ENCODE measurements at regions not wholly inside any gene's neighbourhood (a gene's known extent, or its start where the extent isn't known, plus 50 kb on each side); places are given as distances from the start of the nearest gene placed in this dataset.

GRCh38 chr10:83459124-83459523 is 680.2 kb upstream of the GHITM start:
- Histone ChIP-seq H2AK5ac (ENCODE audit: low read depth, low read length) (no peak overlapping the region), H3K4me2 (ENCODE audit: insufficient read depth, low read length, poor library complexity, severe bottlenecking) (no peak overlapping the region), H2AFZ (ENCODE audit: low read length) (no peak overlapping the region), H2BK5ac (ENCODE audit: low read length) (no peak overlapping the region), H3K27ac (replicated peaks; ENCODE audit: low read length) (no peak overlapping the region), H4K91ac (ENCODE audit: low read depth, low read length, poor library complexity) (no peak overlapping the region), H2BK15ac (ENCODE audit: low read length) (no peak overlapping the region), H2BK12ac (ENCODE audit: low read length) (no peak overlapping the region), H3K79me1 (ENCODE audit: low read depth, low read length) (no peaks in the 10 kb centered on the region), H3K4ac (ENCODE audit: low read length) (no peak overlapping the region), H3K36me3 (replicated peaks in 1 of 2; ENCODE audit: control insufficient read depth in 2 of 2, insufficient read depth in 2 of 2, low read length in 2 of 2) (no peaks in the 10 kb centered on the region), H3K9ac (ENCODE audit: low read depth, low read length, poor library complexity) (no peak overlapping the region), H3K9me3 (replicated peaks in 1 of 2; ENCODE audit: control insufficient read depth in 2 of 2, insufficient read depth in 1 of 2, low read depth in 1 of 2, low read length in 2 of 2) (no peaks in the 10 kb centered on the region), H3K23ac (ENCODE audit: low read depth, low read length, poor library complexity) (no peak overlapping the region), H3K18ac (ENCODE audit: low read length) (no peak overlapping the region), H3K4me1 (ENCODE audit: control insufficient read depth in 2 of 2, insufficient read depth in 1 of 2, low read depth in 1 of 2, low read length in 2 of 2) (no peaks in the 10 kb centered on the region), H3K14ac (ENCODE audit: low read length) (no peak overlapping the region), H2BK120ac (ENCODE audit: low read depth, low read length) (no peak overlapping the region), H3K27me3 (ENCODE audit: control insufficient read depth in 3 of 3, insufficient read depth in 3 of 3, low read depth in 1 of 3, low read length in 3 of 3) (no peaks in the 10 kb centered on the region), H4K8ac (ENCODE audit: low read depth, low read length) (no peak overlapping the region), H3K4me3 (ENCODE audit: low read length in 2 of 2) (no peak overlapping the region)
- no peak for DNase-seq (ENCODE audit: low spot score)
- no CpG with 5 or more reads among the region's 7 CpGs for WGBS, 2 donors (ENCODE audit: extremely low coverage in 2 of 2, insufficient read length in 2 of 2, insufficient replicate concordance in 1 of 2)

- Histone ChIP-seq H4K91ac (ENCODE audit: low read depth, low read length, poor library complexity) (no peak overlapping the region), H3K23ac (ENCODE audit: low read depth, low read length, poor library complexity) (no peak overlapping the region), H3K4ac (ENCODE audit: low read length) (no peak overlapping the region), H3K14ac (ENCODE audit: low read length) (no peak overlapping the region), H3K4me1 (ENCODE audit: control insufficient read depth in 2 of 2, insufficient read depth in 1 of 2, low read depth in 1 of 2, low read length in 2 of 2) (no peaks in the 10 kb centered on the region), H3K18ac (ENCODE audit: low read length) (no peak overlapping the region), H3K9me3 (replicated peaks in 1 of 2; ENCODE audit: control insufficient read depth in 2 of 2, insufficient read depth in 1 of 2, low read depth in 1 of 2, low read length in 2 of 2) (no peaks in the 10 kb centered on the region), H2BK12ac (ENCODE audit: low read length) (no peak overlapping the region), H3K27ac (replicated peaks; ENCODE audit: low read length) (no peak overlapping the region), H3K9ac (ENCODE audit: low read depth, low read length, poor library complexity) (no peak overlapping the region), H3K79me1 (ENCODE audit: low read depth, low read length) (no peaks in the 10 kb centered on the region), H2AK5ac (ENCODE audit: low read depth, low read length) (no peak overlapping the region), H3K4me2 (ENCODE audit: insufficient read depth, low read length, poor library complexity, severe bottlenecking) (no peak overlapping the region), H4K8ac (ENCODE audit: low read depth, low read length) (no peak overlapping the region), H2BK5ac (ENCODE audit: low read length) (no peak overlapping the region), H3K27me3 (ENCODE audit: control insufficient read depth in 3 of 3, insufficient read depth in 3 of 3, low read depth in 1 of 3, low read length in 3 of 3) (no peaks in the 10 kb centered on the region), H2BK120ac (ENCODE audit: low read depth, low read length) (no peak overlapping the region), H3K36me3 (replicated peaks in 1 of 2; ENCODE audit: control insufficient read depth in 2 of 2, insufficient read depth in 2 of 2, low read length in 2 of 2) (no peaks in the 10 kb centered on the region), H3K4me3 (ENCODE audit: low read length in 2 of 2) (no peak overlapping the region), H2AFZ (ENCODE audit: low read length) (no peak overlapping the region), H2BK15ac (ENCODE audit: low read length) (no peak overlapping the region)
- DNase-seq (ENCODE audit: low spot score): no peak
- no CpG with 5 or more reads among the region's 2 CpGs for WGBS, 2 donors (ENCODE audit: extremely low coverage in 2 of 2, insufficient read length in 2 of 2, insufficient replicate concordance in 1 of 2)
Observed at GRCh38 chr10:83469728-83470331, 669.5 kb upstream of the GHITM start.

- Histone ChIP-seq H3K27me3 (ENCODE audit: control insufficient read depth in 3 of 3, insufficient read depth in 3 of 3, low read depth in 1 of 3, low read length in 3 of 3) (no peaks in the 10 kb centered on the region), H3K18ac (ENCODE audit: low read length) (no peak overlapping the region), H4K91ac (ENCODE audit: low read depth, low read length, poor library complexity) (no peak overlapping the region), H3K4me3 (ENCODE audit: low read length in 2 of 2) (no peak overlapping the region), H3K9ac (ENCODE audit: low read depth, low read length, poor library complexity) (no peak overlapping the region), H2BK12ac (ENCODE audit: low read length) (no peak overlapping the region), H2AK5ac (ENCODE audit: low read depth, low read length) (no peak overlapping the region), H3K79me1 (ENCODE audit: low read depth, low read length) (no peaks in the 10 kb centered on the region), H3K4me1 (ENCODE audit: control insufficient read depth in 2 of 2, insufficient read depth in 1 of 2, low read depth in 1 of 2, low read length in 2 of 2) (no peaks in the 10 kb centered on the region), H3K4ac (ENCODE audit: low read length) (no peak overlapping the region), H2AFZ (ENCODE audit: low read length) (no peak overlapping the region), H3K27ac (replicated peaks; ENCODE audit: low read length) (no peak overlapping the region), H3K36me3 (replicated peaks in 1 of 2; ENCODE audit: control insufficient read depth in 2 of 2, insufficient read depth in 2 of 2, low read length in 2 of 2) (no peaks in the 10 kb centered on the region), H4K8ac (ENCODE audit: low read depth, low read length) (no peak overlapping the region), H3K14ac (ENCODE audit: low read length) (no peak overlapping the region), H3K9me3 (replicated peaks in 1 of 2; ENCODE audit: control insufficient read depth in 2 of 2, insufficient read depth in 1 of 2, low read depth in 1 of 2, low read length in 2 of 2) (no peaks in the 10 kb centered on the region), H2BK5ac (ENCODE audit: low read length) (no peak overlapping the region), H3K23ac (ENCODE audit: low read depth, low read length, poor library complexity) (no peak overlapping the region), H2BK15ac (ENCODE audit: low read length) (no peak overlapping the region), H3K4me2 (ENCODE audit: insufficient read depth, low read length, poor library complexity, severe bottlenecking) (no peak overlapping the region), H2BK120ac (ENCODE audit: low read depth, low read length) (no peak overlapping the region)
- WGBS, 2 donors (ENCODE audit: extremely low coverage in 2 of 2, insufficient read length in 2 of 2, insufficient replicate concordance in 1 of 2): no CpG with 5 or more reads among the region's 6 CpGs
- no peak for DNase-seq (ENCODE audit: low spot score)
Observed at GRCh38 chr10:83476211-83476610, 663.1 kb upstream of the GHITM start.

DNA sequence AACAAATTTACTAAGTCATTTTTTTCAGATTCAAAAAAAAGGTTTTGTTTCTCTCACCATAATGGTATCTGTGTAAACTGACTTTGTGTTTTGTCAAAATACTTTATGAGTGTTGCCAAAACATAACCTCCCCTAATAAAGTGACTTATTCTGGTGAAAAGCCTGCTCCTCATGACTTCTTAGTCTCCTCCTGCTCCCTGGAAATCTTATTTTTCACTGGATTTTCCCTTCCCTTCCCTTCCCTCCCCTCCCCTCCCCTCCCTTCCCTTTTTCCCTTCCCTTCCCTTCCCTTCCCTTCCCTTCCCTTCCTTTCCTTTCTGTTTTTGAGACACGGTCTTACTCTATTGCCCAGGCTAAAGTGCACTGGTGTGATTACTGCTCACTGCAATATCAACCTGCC is 650.1 kb upstream of the GHITM start:
- no CpG with 5 or more reads among the region's 1 CpG for WGBS, 2 donors (ENCODE audit: extremely low coverage in 2 of 2, insufficient read length in 2 of 2, insufficient replicate concordance in 1 of 2)
- H3K9ac ChIP-seq (ENCODE audit: low read depth, low read length, poor library complexity): no peak overlapping the region
- no peak overlapping the region for H3K18ac ChIP-seq (ENCODE audit: low read length)
- no peak overlapping the region for H4K91ac ChIP-seq (ENCODE audit: low read depth, low read length, poor library complexity)
- H2AK5ac ChIP-seq (ENCODE audit: low read depth, low read length): no peak overlapping the region
- no peaks in the 10 kb centered on the region for H3K79me1 ChIP-seq (ENCODE audit: low read depth, low read length)
- no peak overlapping the region for H2BK12ac ChIP-seq (ENCODE audit: low read length)
- H3K27ac ChIP-seq (replicated peaks; ENCODE audit: low read length): no peak overlapping the region
- H3K4me2 ChIP-seq (ENCODE audit: insufficient read depth, low read length, poor library complexity, severe bottlenecking): no peak overlapping the region
- H3K9me3 ChIP-seq (replicated peaks in 1 of 2; ENCODE audit: control insufficient read depth in 2 of 2, insufficient read depth in 1 of 2, low read depth in 1 of 2, low read length in 2 of 2): no peaks in the 10 kb centered on the region
- no peaks in the 10 kb centered on the region for H3K36me3 ChIP-seq (replicated peaks in 1 of 2; ENCODE audit: control insufficient read depth in 2 of 2, insufficient read depth in 2 of 2, low read length in 2 of 2)
- H3K4me3 ChIP-seq (ENCODE audit: low read length in 2 of 2): no peak overlapping the region
- no peak overlapping the region for H2AFZ ChIP-seq (ENCODE audit: low read length)
- no peak overlapping the region for H2BK120ac ChIP-seq (ENCODE audit: low read depth, low read length)
- H3K4ac ChIP-seq (ENCODE audit: low read length): no peak overlapping the region
- DNase-seq (ENCODE audit: low spot score): no peak
- no peaks in the 10 kb centered on the region for H3K27me3 ChIP-seq (ENCODE audit: control insufficient read depth in 3 of 3, insufficient read depth in 3 of 3, low read depth in 1 of 3, low read length in 3 of 3)
- H3K4me1 ChIP-seq (ENCODE audit: control insufficient read depth in 2 of 2, insufficient read depth in 1 of 2, low read depth in 1 of 2, low read length in 2 of 2): no peaks in the 10 kb centered on the region
- no peak overlapping the region for H4K8ac ChIP-seq (ENCODE audit: low read depth, low read length)
- H3K14ac ChIP-seq (ENCODE audit: low read length): no peak overlapping the region
- no peak overlapping the region for H3K23ac ChIP-seq (ENCODE audit: low read depth, low read length, poor library complexity)
- H2BK5ac ChIP-seq (ENCODE audit: low read length): no peak overlapping the region
- H2BK15ac ChIP-seq (ENCODE audit: low read length): no peak overlapping the region
